Activated CD8-positive, alpha-beta memory T cell treated with anti-CD3 and anti-CD28 coated beads, Interleukin-2, amount 50 U/mL, for 4 hours (primary cell): ENCODE measurements at regions not wholly inside any gene's neighbourhood (a gene's known extent, or its start where the extent isn't known, plus 50 kb on each side); places are given as distances from the start of the nearest gene placed in this dataset.

ENCODE experiments used
- DNase-seq: peaks from one replicate; pipeline ENCODE4 v3.0.0-alpha.2; 2020

- no peak for DNase-seq
Measured at GRCh38 chr2:177161741-177162460, 50.7 kb upstream of the HNRNPA3 start.
